ENCODE measurements at regions not wholly inside any gene's neighbourhood (a gene's known extent, or its start where the extent isn't known, plus 50 kb on each side); places are given as distances from the start of the nearest gene placed in this dataset.

DNA sequence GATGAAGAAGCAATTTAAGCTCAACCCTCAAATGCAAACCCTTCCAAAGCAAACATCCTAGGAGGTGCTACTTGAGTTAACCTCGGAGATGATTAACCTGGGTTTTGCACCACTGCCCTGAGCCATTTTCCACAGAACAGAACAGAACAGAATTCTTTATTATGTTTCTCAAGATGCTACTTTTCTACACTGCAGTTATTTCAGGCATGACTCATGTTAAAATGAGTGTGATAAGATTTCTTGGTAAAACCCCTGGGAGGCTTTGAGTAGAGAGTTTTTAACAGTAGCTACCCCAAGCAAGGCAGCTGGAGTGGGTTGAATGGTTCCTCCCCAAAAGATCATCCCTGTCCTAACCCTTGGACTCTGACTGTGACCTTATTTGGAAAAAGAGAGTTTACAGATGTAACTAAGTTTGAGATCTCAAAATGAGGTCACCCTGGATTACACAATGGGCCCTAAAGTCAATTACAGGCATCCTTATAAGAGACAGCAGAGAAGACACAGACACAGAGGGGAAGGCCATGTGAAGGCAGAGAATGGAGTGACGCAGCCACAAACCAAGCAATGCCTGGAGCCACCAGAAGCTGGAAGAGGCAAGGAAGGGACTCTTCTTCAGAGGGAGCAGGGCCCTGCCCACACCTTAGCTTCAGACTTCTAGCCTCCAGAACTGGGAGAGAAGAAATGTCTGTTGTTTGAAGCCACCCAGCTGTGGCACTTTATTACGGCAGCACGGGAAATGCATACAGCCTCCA lies 153.4 kb downstream of the ETS2 start:
- ChIA-PET CTCF (interaction anchor here (1.2 to 1.3 kb wide), 2 partner anchors 9 to 15 kb away, joined by 3 to 6 read pairs; no protein-coding TSS in a partner anchor), POLR2A (no interaction called here)
- TF ChIP-seq, protein P1, sequence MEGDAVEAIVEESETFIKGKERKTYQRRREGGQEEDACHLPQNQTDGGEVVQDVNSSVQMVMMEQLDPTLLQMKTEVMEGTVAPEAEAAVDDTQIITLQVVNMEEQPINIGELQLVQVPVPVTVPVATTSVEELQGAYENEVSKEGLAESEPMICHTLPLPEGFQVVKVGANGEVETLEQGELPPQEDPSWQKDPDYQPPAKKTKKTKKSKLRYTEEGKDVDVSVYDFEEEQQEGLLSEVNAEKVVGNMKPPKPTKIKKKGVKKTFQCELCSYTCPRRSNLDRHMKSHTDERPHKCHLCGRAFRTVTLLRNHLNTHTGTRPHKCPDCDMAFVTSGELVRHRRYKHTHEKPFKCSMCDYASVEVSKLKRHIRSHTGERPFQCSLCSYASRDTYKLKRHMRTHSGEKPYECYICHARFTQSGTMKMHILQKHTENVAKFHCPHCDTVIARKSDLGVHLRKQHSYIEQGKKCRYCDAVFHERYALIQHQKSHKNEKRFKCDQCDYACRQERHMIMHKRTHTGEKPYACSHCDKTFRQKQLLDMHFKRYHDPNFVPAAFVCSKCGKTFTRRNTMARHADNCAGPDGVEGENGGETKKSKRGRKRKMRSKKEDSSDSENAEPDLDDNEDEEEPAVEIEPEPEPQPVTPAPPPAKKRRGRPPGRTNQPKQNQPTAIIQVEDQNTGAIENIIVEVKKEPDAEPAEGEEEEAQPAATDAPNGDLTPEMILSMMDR (IDR thresholded peaks at IDR 0.05; ENCODE audit: control extremely low read depth, extremely low read depth, low read depth, missing control alignments), result no peak
- no peak for DNase-seq (ENCODE audit: extremely low spot score)

DNA sequence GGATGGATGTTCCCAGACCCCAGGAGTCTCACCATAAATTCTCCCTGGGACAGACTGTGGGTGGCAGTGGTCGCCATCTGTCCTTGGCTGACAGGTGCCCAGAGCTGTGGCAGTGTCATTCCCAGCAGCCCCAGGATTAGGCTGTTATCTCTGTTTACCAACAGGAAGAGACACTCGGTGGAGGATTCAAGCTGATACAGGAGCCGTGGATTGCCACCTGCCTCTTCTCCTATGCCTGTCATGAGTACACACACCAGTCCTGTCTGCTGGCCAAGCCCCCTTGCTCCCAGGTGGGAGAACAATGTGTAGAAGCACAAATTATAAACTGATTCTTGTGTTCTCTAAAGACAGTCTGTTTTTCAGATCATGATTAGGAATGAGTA lies 152.6 kb downstream of the ETS2 start:
- no peak for DNase-seq (ENCODE audit: extremely low spot score)
- TF ChIP-seq, protein P1 (IDR thresholded peaks at IDR 0.05; ENCODE audit: control extremely low read depth, extremely low read depth, low read depth, missing control alignments), result no peak
- CTCF ChIA-PET, result interaction anchor here (1.2 to 1.3 kb wide), 2 partner anchors 9 to 16 kb away, joined by 3 to 6 read pairs; no protein-coding TSS in a partner anchor
- POLR2A ChIA-PET, result no interaction called here

DNA sequence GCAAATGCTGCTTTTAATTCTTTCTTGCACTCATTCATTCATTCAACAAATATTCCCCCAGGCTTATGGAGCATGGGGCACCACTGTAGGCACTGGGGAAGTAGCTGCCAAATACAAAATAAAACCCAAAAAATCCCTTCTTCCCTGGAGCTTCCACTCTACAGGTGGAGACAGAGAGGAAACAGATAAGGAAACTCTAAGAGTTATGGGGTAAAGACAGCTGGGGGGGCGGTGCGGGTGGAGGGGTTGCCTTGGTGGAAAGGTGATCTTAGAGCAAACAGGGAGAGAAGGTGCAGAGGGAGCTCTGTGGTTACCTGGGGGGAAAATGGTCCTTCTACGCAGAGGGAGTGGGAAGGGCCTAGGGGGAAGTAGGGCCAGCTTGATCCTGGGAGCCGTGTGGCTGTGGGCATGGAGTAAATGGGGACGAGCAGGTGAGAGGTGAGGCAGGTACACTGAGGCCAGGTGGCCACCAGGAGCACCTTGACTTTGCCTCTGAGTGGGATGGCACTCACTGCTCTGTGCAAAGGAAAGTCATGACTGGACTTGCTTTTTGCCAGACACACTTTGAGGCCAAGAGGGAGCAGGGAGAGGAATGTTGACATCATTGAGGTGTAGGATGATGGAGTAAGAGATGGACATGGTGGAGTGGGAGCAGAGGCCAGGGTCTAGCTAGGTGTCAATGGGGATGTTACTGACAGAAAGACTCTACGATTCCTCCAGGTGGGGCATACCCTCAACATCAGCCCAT lies 152.0 kb downstream of the ETS2 start:
- DNase-seq (ENCODE audit: extremely low spot score), result no peak
- TF ChIP-seq, protein P1 (IDR thresholded peaks at IDR 0.05; ENCODE audit: control extremely low read depth, extremely low read depth, low read depth, missing control alignments), result no peak
- CTCF ChIA-PET, result interaction anchor here (1.3 kb wide), 1 partner anchor 16 kb away, joined by 3 read pairs; no protein-coding TSS in a partner anchor
- POLR2A ChIA-PET, result no interaction called here

DNA sequence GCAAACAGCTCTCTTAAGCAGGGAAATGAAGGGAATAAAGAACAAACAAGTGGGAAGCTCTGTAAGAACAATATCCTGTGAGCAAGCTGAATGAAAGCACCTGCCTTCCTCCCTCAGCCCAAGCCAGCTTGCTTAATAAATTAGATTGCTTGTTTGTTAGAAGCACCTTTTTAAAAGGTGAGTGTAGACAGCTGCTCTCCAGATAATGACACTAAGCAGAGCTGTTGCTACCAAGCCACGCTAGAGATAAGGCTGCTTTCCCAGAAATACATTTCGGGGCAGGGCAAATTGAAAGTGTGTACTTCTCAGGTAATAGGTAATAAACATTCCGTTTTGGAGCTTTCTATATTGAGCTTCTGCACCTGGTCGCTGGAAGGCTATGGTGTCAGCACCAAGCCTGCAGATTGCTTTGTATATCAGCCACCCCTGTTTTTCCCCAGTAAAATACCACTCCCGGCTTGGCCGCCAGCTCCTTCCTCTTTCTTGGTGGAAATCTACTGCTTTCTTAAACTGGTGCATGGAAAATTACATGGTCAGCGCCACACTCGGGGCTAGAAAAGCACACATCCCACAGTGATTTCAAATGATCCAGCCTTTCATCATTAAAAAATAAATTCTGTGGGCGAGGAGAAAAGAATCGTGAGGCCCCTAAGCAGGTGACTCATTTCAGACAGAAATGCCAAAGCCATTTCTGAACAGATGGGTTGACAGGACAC lies 151.3 kb downstream of the ETS2 start:
- CTCF ChIA-PET, result interaction anchor here (1.2 kb wide), 1 partner anchor 9 kb away, joined by 3 read pairs; no protein-coding TSS in a partner anchor
- POLR2A ChIA-PET, result no interaction called here
- DNase-seq (ENCODE audit: extremely low spot score), result no peak
- TF ChIP-seq, protein P1 (IDR thresholded peaks at IDR 0.05; ENCODE audit: control extremely low read depth, extremely low read depth, low read depth, missing control alignments), result no peak

DNA sequence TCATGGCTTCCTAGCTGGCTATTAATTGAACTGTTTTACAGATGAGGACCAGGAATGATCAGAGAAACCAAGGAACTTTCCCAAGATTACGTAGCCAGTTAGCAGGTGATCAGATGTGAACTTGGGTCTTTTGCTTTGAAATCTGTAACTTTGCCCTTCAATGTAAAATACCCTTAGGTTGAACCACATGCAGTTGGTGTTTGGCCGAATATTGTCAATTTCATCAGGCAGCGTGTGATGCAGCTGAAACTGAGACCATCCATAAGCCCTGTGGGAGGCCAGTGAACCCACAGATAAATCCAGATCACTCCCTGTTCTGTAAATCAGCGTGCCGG lies 150.8 kb downstream of the ETS2 start:
- CTCF ChIA-PET, result interaction anchor here (1.2 kb wide), 1 partner anchor 9 kb away, joined by 3 read pairs; no protein-coding TSS in a partner anchor
- TF ChIP-seq, protein P1 (IDR thresholded peaks at IDR 0.05; ENCODE audit: control extremely low read depth, extremely low read depth, low read depth, missing control alignments), result no peak
- POLR2A ChIA-PET, result no interaction called here
- DNase-seq (ENCODE audit: extremely low spot score), result no peak

DNA sequence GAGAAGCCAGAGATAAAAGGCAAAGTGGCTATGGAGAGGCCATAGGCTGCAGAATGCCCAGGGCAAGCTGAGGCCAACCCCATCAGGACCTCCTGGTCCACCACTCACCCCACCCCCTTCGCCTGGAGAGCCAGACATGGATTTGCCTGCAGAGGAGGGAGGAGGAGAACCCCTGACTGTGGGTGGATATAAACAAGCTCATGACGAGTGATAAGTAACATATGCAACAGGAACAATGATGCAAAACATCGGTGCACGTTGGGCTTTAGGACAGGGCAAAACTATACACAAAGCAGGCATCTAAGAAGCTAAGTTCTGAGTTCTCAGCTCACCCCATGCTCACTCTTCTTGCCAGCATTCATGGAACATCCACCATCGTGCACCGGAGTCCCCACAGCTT lies 150.3 kb downstream of the ETS2 start:
- ChIA-PET CTCF (interaction anchor here (1.2 kb wide), 1 partner anchor 10 kb away, joined by 3 read pairs; no protein-coding TSS in a partner anchor), POLR2A (no interaction called here)
- TF ChIP-seq, protein P1 (IDR thresholded peaks at IDR 0.05; ENCODE audit: control extremely low read depth, extremely low read depth, low read depth, missing control alignments), result no peak
- DNase-seq (ENCODE audit: extremely low spot score), result no peak
